ENCODE measurements at regions not wholly inside any gene's neighbourhood (a gene's known extent, or its start where the extent isn't known, plus 50 kb on each side); places are given as distances from the start of the nearest gene placed in this dataset.
A peak's percentile ranks its signal among the peaks of the same experiment; 100 is the strongest.
"Not testable (repeated sequence)": the region's sequence is repeated elsewhere in the genome, so short reads cannot be mapped to it uniquely, and the experiment has no call there.

- peak; percentile 4 for DNase-seq (ENCODE audit: low spot score)
These were observed 380.4 kb upstream of the SORCS1 start for GRCh38 chr10:107544706-107545520.

DNA sequence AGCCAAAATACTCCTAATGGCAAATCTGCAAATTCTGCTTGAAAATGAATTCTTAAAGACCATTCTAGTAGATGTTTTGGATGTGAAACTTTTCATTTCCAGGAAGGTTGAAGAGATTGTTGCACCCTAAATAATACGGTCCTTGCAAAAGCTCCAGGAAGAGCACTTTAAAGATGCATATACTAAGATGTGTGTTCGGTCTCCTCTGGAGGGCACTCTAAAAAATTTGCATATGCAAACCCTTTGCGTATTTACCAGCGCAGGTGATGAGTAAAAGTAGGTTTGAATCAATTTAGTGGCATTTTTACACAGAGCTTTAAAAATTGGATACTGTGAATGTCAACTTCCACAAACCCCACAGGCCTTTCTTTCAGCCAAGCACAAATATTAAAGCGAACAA lies 378.1 kb upstream of the SORCS1 start:
- DNase-seq (ENCODE audit: low spot score) = no peak

GRCh38 chr10:107542016-107542415 lies 377.5 kb upstream of the SORCS1 start:
- no peak for DNase-seq (ENCODE audit: low spot score)

DNA sequence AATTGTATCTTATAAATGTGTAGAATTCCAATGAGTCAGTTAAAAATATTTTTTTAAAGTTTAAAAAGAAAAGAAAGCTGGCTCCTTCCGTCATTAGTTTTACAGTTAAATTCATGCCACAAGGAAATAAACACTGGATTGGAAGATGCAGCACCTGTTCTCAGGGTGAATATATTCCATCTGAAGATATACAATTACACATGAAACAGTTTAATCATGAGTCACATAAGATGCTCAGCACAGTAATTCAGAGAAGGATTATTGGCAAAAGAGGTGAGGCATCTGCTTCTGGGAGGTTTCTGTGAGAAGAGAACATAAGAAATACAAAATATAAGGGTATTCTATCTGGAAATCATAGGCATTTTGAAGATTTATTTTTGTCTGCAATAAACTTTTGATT lies 376.5 kb upstream of the SORCS1 start:
- no peak for DNase-seq (ENCODE audit: low spot score)

DNA sequence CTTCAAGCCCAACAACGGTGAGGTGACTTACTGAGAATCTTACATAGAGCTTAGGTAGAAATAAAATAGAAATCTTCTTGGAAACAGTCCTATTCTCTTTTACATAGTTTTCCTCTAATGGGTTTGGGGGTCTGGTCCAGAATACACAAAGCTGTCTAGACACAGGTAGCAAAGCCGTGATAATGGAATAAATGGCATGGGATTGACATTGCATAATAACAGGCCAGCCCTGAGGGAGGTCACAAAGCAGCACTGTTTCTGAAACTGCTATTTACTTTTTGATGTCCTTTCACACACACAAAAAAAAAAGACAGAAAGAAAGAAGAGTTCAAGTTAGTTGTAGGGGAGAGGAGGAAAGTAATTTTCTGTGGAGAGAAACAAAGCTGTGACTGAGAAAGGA lies 364.8 kb upstream of the SORCS1 start:
- DNase-seq (ENCODE audit: low spot score) = no peak

- DNase-seq (ENCODE audit: low spot score) = no peak
These were observed 355.8 kb upstream of the SORCS1 start for GRCh38 chr10:107520348-107520747.

- no peak for DNase-seq (ENCODE audit: low spot score)
These were observed 353.3 kb upstream of the SORCS1 start for GRCh38 chr10:107517811-107518210.

GRCh38 chr10:107516349-107516748 lies 351.8 kb upstream of the SORCS1 start:
- no peak for DNase-seq (ENCODE audit: low spot score)

GRCh38 chr10:107504011-107504410 lies 339.5 kb upstream of the SORCS1 start:
- DNase-seq (ENCODE audit: low spot score) = not testable (repeated sequence)

DNA sequence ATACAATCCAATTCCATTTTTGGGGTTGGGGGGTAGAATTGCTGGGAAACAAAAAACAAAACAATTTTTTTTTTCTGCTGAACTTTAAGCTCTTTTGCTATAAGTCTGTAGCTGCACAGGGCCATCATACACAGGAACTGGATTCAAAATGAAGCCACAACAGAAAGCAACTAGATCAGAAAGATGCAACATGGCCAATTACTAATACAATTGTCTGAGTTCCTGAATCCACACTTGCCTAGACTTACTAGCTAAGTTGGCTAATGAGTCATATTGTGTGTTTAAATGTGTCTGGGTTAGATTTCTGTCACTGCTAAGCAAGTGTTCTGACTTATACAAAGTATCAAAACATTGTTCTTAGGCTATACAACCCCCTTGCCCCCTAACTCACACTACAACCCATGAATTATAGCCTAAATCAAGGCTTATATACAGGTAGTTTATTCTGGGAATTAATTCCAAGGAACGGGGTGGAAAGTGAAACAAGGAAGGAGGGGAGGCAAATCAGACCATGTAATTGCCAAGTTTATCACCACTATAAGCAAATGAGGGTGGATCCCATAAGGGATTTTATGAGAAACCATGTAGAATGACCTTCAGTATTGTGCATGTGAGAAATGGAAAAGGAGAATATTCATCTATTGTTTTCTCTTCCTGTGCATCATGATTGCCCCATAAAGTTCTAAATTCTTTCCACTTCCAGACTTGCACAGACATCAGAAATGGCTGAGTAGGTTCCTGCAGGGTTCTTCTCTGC lies 337.9 kb upstream of the SORCS1 start:
- no peak for DNase-seq (ENCODE audit: low spot score)

DNA sequence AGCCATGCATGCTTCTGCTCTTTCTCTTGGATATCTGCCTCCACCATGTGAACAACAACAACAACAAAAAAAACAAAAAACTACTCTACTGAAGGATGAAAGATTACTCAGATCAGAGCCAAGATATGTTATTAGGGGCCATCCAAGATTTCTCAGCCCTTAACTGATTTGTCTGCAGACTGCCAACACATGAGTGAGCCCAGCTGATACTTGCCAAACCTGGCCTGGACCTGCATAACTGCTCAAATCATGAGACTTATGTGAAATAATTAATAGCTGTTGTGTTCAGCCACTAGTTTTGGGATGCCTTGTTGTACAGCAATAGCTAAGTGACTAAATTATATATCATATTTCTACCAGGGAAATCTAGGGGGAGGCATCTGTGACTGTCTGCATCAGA lies 334.5 kb upstream of the SORCS1 start:
- no peak for DNase-seq (ENCODE audit: low spot score)

GRCh38 chr10:107497024-107497423 lies 332.5 kb upstream of the SORCS1 start:
- DNase-seq (ENCODE audit: low spot score) = no peak

- DNase-seq (ENCODE audit: low spot score) = no peak
These were observed 332.1 kb upstream of the SORCS1 start for GRCh38 chr10:107496594-107496993.

DNA sequence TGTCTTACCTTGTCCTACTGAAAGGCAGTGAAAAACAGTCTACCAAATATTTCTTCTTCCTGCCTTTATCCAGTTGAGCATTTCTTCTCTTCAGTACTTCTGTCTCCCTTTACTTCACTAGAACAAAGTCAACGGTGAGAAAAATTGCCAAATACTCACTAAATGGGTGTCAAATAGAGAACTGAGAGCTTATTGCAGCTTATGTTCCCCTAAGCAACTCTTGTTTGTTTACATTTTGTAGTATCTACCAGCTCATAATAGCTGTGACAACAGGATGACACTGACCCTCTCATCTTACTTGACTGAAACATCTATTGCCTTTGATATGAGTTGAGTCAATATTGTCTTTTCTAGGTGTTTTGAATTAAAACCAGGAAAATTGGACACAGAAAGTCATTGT lies 327.9 kb upstream of the SORCS1 start:
- DNase-seq (ENCODE audit: low spot score) = no peak

DNA sequence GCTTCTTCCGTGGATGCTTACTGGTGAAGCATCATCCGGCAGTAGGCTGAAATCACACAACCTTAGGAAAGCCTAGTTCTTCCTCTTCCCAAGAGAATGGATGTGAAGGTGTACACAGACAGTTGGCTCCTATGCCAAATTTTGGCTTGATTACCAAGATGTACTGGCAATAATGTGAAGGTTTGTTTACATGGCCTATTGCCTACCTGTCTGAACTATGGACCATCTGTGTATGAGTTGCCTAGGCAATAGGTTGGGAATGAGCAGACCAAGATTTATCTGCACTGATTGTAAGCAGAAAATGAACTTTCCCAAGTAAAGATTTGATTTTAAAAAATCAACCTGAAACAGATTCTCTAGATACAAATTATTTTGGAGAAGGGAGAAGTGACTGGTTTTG lies 325.9 kb upstream of the SORCS1 start:
- no peak for DNase-seq (ENCODE audit: low spot score)

- no peak for DNase-seq (ENCODE audit: low spot score)
These were observed 322.8 kb upstream of the SORCS1 start for GRCh38 chr10:107487284-107487683.

- no peak for DNase-seq (ENCODE audit: low spot score)
These were observed 320.5 kb upstream of the SORCS1 start for GRCh38 chr10:107485019-107485418.

DNA sequence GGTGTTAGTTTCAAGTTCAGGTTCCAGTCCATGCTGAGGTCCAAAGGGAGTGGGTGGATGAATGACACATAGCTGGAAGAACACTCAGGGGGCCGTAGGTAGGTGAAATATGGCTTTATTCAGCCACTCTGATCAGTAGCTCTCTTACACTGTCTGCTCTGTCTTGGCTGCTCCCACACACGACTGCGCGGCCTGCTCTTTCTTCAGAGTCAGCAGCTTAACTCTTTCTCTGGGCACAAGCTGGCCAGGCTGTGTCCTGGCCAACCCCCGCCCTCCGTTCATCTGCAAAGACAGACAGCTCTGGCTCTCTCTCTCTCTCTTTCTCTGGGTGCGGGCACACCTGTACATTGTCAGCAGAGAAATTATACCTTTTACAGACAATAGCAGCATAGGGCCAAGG lies 317.4 kb upstream of the SORCS1 start:
- DNase-seq (ENCODE audit: low spot score) = no peak

DNA sequence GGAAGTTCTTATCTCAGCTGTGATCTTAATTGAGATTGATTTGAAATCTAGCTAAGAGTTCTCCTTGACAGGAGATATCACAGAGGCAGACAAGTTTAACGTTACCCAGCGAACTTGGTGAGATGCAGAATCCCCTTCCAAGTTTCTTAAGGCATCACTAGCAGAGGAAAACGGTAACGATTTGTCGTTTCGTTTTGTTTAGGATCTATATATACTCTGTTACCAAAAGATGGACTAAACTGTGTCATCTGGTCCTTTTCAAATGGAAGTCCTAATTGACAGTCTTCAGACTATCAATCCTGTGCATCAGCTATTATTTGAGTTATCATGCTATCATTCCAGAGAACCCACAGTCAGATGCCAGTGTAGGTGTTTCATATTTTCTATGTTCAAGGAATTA lies 316.7 kb upstream of the SORCS1 start:
- DNase-seq (ENCODE audit: low spot score) = no peak

DNA sequence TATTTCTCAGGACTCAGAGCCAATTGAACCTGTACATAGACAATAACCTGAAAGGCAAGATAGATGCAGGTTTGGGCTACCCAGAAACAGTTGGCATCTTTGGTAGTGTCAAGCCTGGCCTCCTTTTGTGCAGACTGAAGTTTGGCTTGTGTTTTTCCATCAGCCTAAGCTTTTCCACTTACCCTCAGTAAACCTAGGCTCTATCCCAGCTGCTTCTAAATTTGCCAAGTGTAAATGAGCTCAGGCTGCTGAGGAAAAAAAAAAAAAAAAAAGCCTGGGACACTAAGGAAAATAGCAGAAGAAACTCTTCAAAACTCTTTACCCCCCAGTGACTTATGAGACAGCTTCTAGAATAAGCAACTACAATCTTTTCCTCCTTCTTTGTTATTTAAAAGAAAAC lies 316.3 kb upstream of the SORCS1 start:
- DNase-seq (ENCODE audit: low spot score) = no peak

DNA sequence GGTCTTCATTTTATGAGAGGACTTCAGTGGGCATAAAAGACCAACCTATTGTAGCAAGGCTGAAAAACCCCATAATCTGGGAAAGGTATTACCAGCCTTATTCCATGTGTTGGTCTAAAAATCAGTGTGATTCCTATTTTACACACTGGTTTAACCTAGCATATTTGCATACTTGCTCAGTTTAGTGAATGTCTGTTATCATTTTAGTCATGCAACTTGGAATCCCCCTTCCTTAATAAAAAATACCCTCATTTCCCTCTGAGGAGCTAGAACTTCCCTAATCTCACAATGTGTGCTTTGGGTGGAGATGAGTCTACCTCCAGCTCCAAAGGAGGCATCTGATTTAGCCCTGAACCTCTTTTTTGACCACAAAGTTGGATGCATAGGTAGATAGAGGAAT lies 312.8 kb upstream of the SORCS1 start:
- DNase-seq (ENCODE audit: low spot score) = no peak

GRCh38 chr10:107476408-107476807 lies 311.9 kb upstream of the SORCS1 start:
- no peak for DNase-seq (ENCODE audit: low spot score)

- DNase-seq (ENCODE audit: low spot score) = no peak
These were observed 310.1 kb upstream of the SORCS1 start for GRCh38 chr10:107474650-107475049.
